ENCODE measurements at regions not wholly inside any gene's neighbourhood (a gene's known extent, or its start where the extent isn't known, plus 50 kb on each side); places are given as distances from the start of the nearest gene placed in this dataset.

- peaks cover 2% of the 10 kb centered on the region; the same call in 1 of the 2 replicates for H3K4me1 ChIP-seq (ENCODE audit: insufficient read depth, low read length)
- peak overlapping the region; percentile 35; the same call in 1 of the 2 replicates for H3K4me3 ChIP-seq (ENCODE audit: low read length)
- H3K36me3 ChIP-seq (ENCODE audit: insufficient read depth, low read depth, low read length): no peaks in the 10 kb centered on the region
- no peak overlapping the region for H3K27ac ChIP-seq (ENCODE audit: low read length)
- H3K27me3 ChIP-seq (ENCODE audit: insufficient read depth, low read length): peaks cover 22% of the 10 kb centered on the region
- no peak overlapping the region for H3K9ac ChIP-seq (ENCODE audit: low read depth, low read length)
- peaks cover 5% of the 10 kb centered on the region; the same call in 1 of the 2 replicates for H3K9me3 ChIP-seq (ENCODE audit: insufficient read depth, low read depth, low read length)
Measured at GRCh38 chr17:73743518-73744201, 99.4 kb upstream of the SDK2 start.

- Histone ChIP-seq H3K4me1 (ENCODE audit: insufficient read depth, low read length) (peaks cover 2% of the 10 kb centered on the region; the same call in 1 of the 2 replicates), H3K27me3 (ENCODE audit: insufficient read depth, low read length) (peaks cover 22% of the 10 kb centered on the region)
Measured at GRCh38 chr17:73744411-73744810, 100.2 kb upstream of the SDK2 start.

GRCh38 chr17:73746314-73747073 lies 102.2 kb upstream of the SDK2 start:
- peaks cover 22% of the 10 kb centered on the region for H3K27me3 ChIP-seq (ENCODE audit: insufficient read depth, low read length)
- H3K4me1 ChIP-seq (ENCODE audit: insufficient read depth, low read length): peaks cover 2% of the 10 kb centered on the region; the same call in 1 of the 2 replicates
- no peak overlapping the region for H3K9ac ChIP-seq (ENCODE audit: low read depth, low read length)
- no peak overlapping the region for H3K27ac ChIP-seq (ENCODE audit: low read length)
- no peak overlapping the region for H3K4me3 ChIP-seq (ENCODE audit: low read length)
- H3K9me3 ChIP-seq (ENCODE audit: insufficient read depth, low read depth, low read length): peaks cover 5% of the 10 kb centered on the region; the same call in 1 of the 2 replicates
- no peaks in the 10 kb centered on the region for H3K36me3 ChIP-seq (ENCODE audit: insufficient read depth, low read depth, low read length)

More at GRCh38 chr17:73744411-73744810, 100.2 kb upstream of the SDK2 start:
- no peaks in the 10 kb centered on the region for H3K36me3 ChIP-seq (ENCODE audit: insufficient read depth, low read depth, low read length)
- H3K4me3 ChIP-seq (ENCODE audit: low read length): no peak overlapping the region
- peaks cover 5% of the 10 kb centered on the region; the same call in 1 of the 2 replicates for H3K9me3 ChIP-seq (ENCODE audit: insufficient read depth, low read depth, low read length)
- H3K27ac ChIP-seq (ENCODE audit: low read length): no peak overlapping the region
- no peak overlapping the region for H3K9ac ChIP-seq (ENCODE audit: low read depth, low read length)

- no peaks in the 10 kb centered on the region for H3K36me3 ChIP-seq (ENCODE audit: insufficient read depth, low read depth, low read length)
- no peak overlapping the region for H3K27ac ChIP-seq (ENCODE audit: low read length)
- H3K27me3 ChIP-seq (ENCODE audit: insufficient read depth, low read length): peaks cover 19% of the 10 kb centered on the region
- H3K4me3 ChIP-seq (ENCODE audit: low read length): no peak overlapping the region
- peaks cover 2% of the 10 kb centered on the region; the same call in 1 of the 2 replicates for H3K9me3 ChIP-seq (ENCODE audit: insufficient read depth, low read depth, low read length)
- no peak overlapping the region for H3K9ac ChIP-seq (ENCODE audit: low read depth, low read length)
- peaks cover 2% of the 10 kb centered on the region; the same call in 1 of the 2 replicates for H3K4me1 ChIP-seq (ENCODE audit: insufficient read depth, low read length)
Measured at GRCh38 chr17:73747221-73748002, 103.2 kb upstream of the SDK2 start.

GRCh38 chr17:73748508-73748907 lies 104.3 kb upstream of the SDK2 start:
- H3K4me3 ChIP-seq (ENCODE audit: low read length): no peak overlapping the region
- H3K27ac ChIP-seq (ENCODE audit: low read length): no peak overlapping the region
- no peaks in the 10 kb centered on the region for H3K9me3 ChIP-seq (ENCODE audit: insufficient read depth, low read depth, low read length)
- peaks cover 8% of the 10 kb centered on the region for H3K27me3 ChIP-seq (ENCODE audit: insufficient read depth, low read length)
- no peak overlapping the region for H3K9ac ChIP-seq (ENCODE audit: low read depth, low read length)
- H3K36me3 ChIP-seq (ENCODE audit: insufficient read depth, low read depth, low read length): no peaks in the 10 kb centered on the region
- H3K4me1 ChIP-seq (ENCODE audit: insufficient read depth, low read length): peaks cover 2% of the 10 kb centered on the region; the same call in 1 of the 2 replicates

- Histone ChIP-seq H3K9ac (ENCODE audit: low read depth, low read length) (no peak overlapping the region), H3K27ac (ENCODE audit: low read length) (no peak overlapping the region), H3K4me1 (ENCODE audit: insufficient read depth, low read length) (peaks cover 2% of the 10 kb centered on the region; the same call in 1 of the 2 replicates), H3K27me3 (ENCODE audit: insufficient read depth, low read length) (no peaks in the 10 kb centered on the region; the same call in 1 of the 2 replicates), H3K4me3 (ENCODE audit: low read length) (no peak overlapping the region), H3K9me3 (ENCODE audit: insufficient read depth, low read depth, low read length) (no peaks in the 10 kb centered on the region), H3K36me3 (ENCODE audit: insufficient read depth, low read depth, low read length) (no peaks in the 10 kb centered on the region)
Measured at GRCh38 chr17:73749337-73749823, 105.1 kb upstream of the SDK2 start.

GRCh38 chr17:73749928-73750605 lies 105.8 kb upstream of the SDK2 start:
- Histone ChIP-seq H3K36me3 (ENCODE audit: insufficient read depth, low read depth, low read length) (no peaks in the 10 kb centered on the region), H3K4me1 (ENCODE audit: insufficient read depth, low read length) (peaks cover 2% of the 10 kb centered on the region; the same call in 1 of the 2 replicates), H3K27ac (ENCODE audit: low read length) (no peak overlapping the region), H3K27me3 (ENCODE audit: insufficient read depth, low read length) (no peaks in the 10 kb centered on the region; the same call in 1 of the 2 replicates), H3K9ac (ENCODE audit: low read depth, low read length) (no peak overlapping the region), H3K4me3 (ENCODE audit: low read length) (no peak overlapping the region), H3K9me3 (ENCODE audit: insufficient read depth, low read depth, low read length) (no peaks in the 10 kb centered on the region)

- no peak overlapping the region for H3K4me3 ChIP-seq (ENCODE audit: low read length)
- H3K9ac ChIP-seq (ENCODE audit: low read depth, low read length): no peak overlapping the region
- no peak overlapping the region for H3K27ac ChIP-seq (ENCODE audit: low read length)
- no peaks in the 10 kb centered on the region for H3K9me3 ChIP-seq (ENCODE audit: insufficient read depth, low read depth, low read length)
- no peaks in the 10 kb centered on the region for H3K36me3 ChIP-seq (ENCODE audit: insufficient read depth, low read depth, low read length)
- H3K4me1 ChIP-seq (ENCODE audit: insufficient read depth, low read length): peaks cover 2% of the 10 kb centered on the region; the same call in 1 of the 2 replicates
- H3K27me3 ChIP-seq (ENCODE audit: insufficient read depth, low read length): no peaks in the 10 kb centered on the region; the same call in 1 of the 2 replicates
Measured at GRCh38 chr17:73750975-73751374, 106.7 kb upstream of the SDK2 start.

GRCh38 chr17:73753751-73754496 lies 109.7 kb upstream of the SDK2 start:
- Histone ChIP-seq H3K36me3 (ENCODE audit: insufficient read depth, low read depth, low read length) (no peaks in the 10 kb centered on the region), H3K9ac (ENCODE audit: low read depth, low read length) (no peak overlapping the region), H3K9me3 (ENCODE audit: insufficient read depth, low read depth, low read length) (no peaks in the 10 kb centered on the region), H3K4me1 (ENCODE audit: insufficient read depth, low read length) (no peaks in the 10 kb centered on the region; the same call in 1 of the 2 replicates), H3K27me3 (ENCODE audit: insufficient read depth, low read length) (no peaks in the 10 kb centered on the region; the same call in 1 of the 2 replicates), H3K27ac (ENCODE audit: low read length) (no peak overlapping the region), H3K4me3 (ENCODE audit: low read length) (no peak overlapping the region)

- Histone ChIP-seq H3K9me3 (ENCODE audit: insufficient read depth, low read depth, low read length) (no peaks in the 10 kb centered on the region), H3K9ac (ENCODE audit: low read depth, low read length) (no peak overlapping the region), H3K4me1 (ENCODE audit: insufficient read depth, low read length) (no peaks in the 10 kb centered on the region; the same call in 1 of the 2 replicates), H3K36me3 (ENCODE audit: insufficient read depth, low read depth, low read length) (no peaks in the 10 kb centered on the region), H3K4me3 (ENCODE audit: low read length) (no peak overlapping the region), H3K27ac (ENCODE audit: low read length) (no peak overlapping the region), H3K27me3 (ENCODE audit: insufficient read depth, low read length) (no peaks in the 10 kb centered on the region; the same call in 1 of the 2 replicates)
Measured at GRCh38 chr17:73754886-73755400, 110.7 kb upstream of the SDK2 start.

All from iPS-20b (cell line).